Smooth muscle cell (in vitro differentiated cells): ENCODE measurements at regions not wholly inside any gene's neighbourhood (a gene's known extent, or its start where the extent isn't known, plus 50 kb on each side); places are given as distances from the start of the nearest gene placed in this dataset.

ENCODE experiments used
- DNase-seq: peaks from one replicate; lab custom pipeline; 2025; ENCODE audit not compliant: unreplicated experiment; lab: John Stamatoyannopoulos, UW
- H2AFZ ChIP-seq: fragments of 200-600 bp; sonication (generic); 2 replicates; pipeline ENCODE4 v1.6.0; 2016; ENCODE audit warnings: antibody characterized with exemption, low read depth, mild to moderate bottlenecking
- H3F3A ChIP-seq: fragments of 200-600 bp; sonication (generic); 2 replicates; pipeline ENCODE4 v1.6.0; 2017; ENCODE audit warnings: antibody characterized with exemption, low read depth
- H3K27ac ChIP-seq: fragments of 200-600 bp; sonication (generic); 2 replicates; pipeline ENCODE4 v1.5.1; 2016; ENCODE audit warnings: low read depth, mild to moderate bottlenecking
- H3K27me3 ChIP-seq: fragments of 200-600 bp; sonication (generic); 2 replicates; pipeline ENCODE4 v1.6.1; 2016; ENCODE audit warnings: low read depth, mild to moderate bottlenecking
- H3K36me3 ChIP-seq: fragments of 200-600 bp; sonication (generic); 2 replicates; pipeline ENCODE4 v1.5.1; 2016; ENCODE audit warnings: low read depth
- H3K4me1 ChIP-seq: fragments of 200-600 bp; sonication (generic); 2 replicates; pipeline ENCODE4 v1.5.1; 2016; ENCODE audit warnings: low read depth
- H3K4me2 ChIP-seq: fragments of 200-600 bp; sonication (generic); 2 replicates; pipeline ENCODE4 v1.6.0; 2016; ENCODE audit warnings: mild to moderate bottlenecking
- H3K4me3 ChIP-seq: fragments of 200-600 bp; sonication (generic); 2 replicates; pipeline ENCODE4 v1.5.1; 2016; ENCODE audit warnings: mild to moderate bottlenecking
- H3K79me2 ChIP-seq: fragments of 200-600 bp; sonication (generic); 2 replicates; pipeline ENCODE4 v1.6.0; 2016; ENCODE audit warnings: low read depth, mild to moderate bottlenecking
- H3K9ac ChIP-seq: fragments of 200-600 bp; sonication (generic); 2 replicates; pipeline ENCODE4 v1.6.0; 2016; ENCODE audit warnings: low read depth
- H3K9me3 ChIP-seq: fragments of 200-600 bp; sonication (generic); replicated peaks from 2 replicates; pipeline ENCODE4 v1.5.1; 2016; ENCODE audit warnings: low read depth
- H4K20me1 ChIP-seq: fragments of 200-600 bp; sonication (generic); 2 replicates; pipeline ENCODE4 v1.6.0; 2016; ENCODE audit warnings: low read depth
- CTCF ChIP-seq: fragments of 200-600 bp; sonication (generic); IDR thresholded peaks from 2 replicates; pipeline ENCODE4 v1.5.1; 2017; ENCODE audit warnings: borderline replicate concordance, mild to moderate bottlenecking, antibody characterized with exemption; ENCODE audit not compliant: insufficient read depth, poor library complexity, severe bottlenecking
- WGBS: methylation state at CpG from one replicate; pipeline ENCODE4 v1.1.7; 2016; ENCODE audit warnings: low lambda C conversion rate; 5-methylcytosine and 5-hydroxymethylcytosine counted together

- Histone ChIP-seq H3K9me3 (no peaks in the 10 kb centered on the region), H3K9ac (no peak overlapping the region), H3K4me1 (peaks cover 2% of the 10 kb centered on the region), H3K27me3 (no peaks in the 10 kb centered on the region), H3K4me3 (no peak overlapping the region), H2AFZ (no peak overlapping the region), H3K4me2 (peak overlapping the region; percentile 32), H3K36me3 (peaks cover 4% of the 10 kb centered on the region), H3F3A (peaks cover 5% of the 10 kb centered on the region), H3K79me2 (peaks cover 100% of the 10 kb centered on the region), H4K20me1 (peaks cover 100% of the 10 kb centered on the region), H3K27ac (peak overlapping the region; percentile 29)
- no peak for DNase-seq
- no peak for TF ChIP-seq CTCF
- WGBS, result 55% methylated on average over 4 of the region's 4 CpGs
Measured at GRCh38 chr3:110933821-110934426, 137.7 kb upstream of the NECTIN3 start.

GRCh38 chr3:110938629-110939028 is 133.0 kb upstream of the NECTIN3 start:
- H2AFZ ChIP-seq, result no peak overlapping the region
- H3K36me3 ChIP-seq, result peaks cover 4% of the 10 kb centered on the region
- no peak overlapping the region for H3K9ac ChIP-seq
- H3K4me1 ChIP-seq, result peaks cover 10% of the 10 kb centered on the region
- DNase-seq, result no peak
- peak overlapping the region; percentile 49 for H3K4me2 ChIP-seq
- peak overlapping the region; percentile 61 for H3K27ac ChIP-seq
- H3K79me2 ChIP-seq, result peaks cover 100% of the 10 kb centered on the region
- no peaks in the 10 kb centered on the region for H3K9me3 ChIP-seq
- no peak overlapping the region for H3K4me3 ChIP-seq
- H4K20me1 ChIP-seq, result peaks cover 100% of the 10 kb centered on the region
- TF ChIP-seq CTCF, result no peak
- no peaks in the 10 kb centered on the region for H3K27me3 ChIP-seq
- peaks cover 27% of the 10 kb centered on the region for H3F3A ChIP-seq

GRCh38 chr3:110940055-110940454 is 131.6 kb upstream of the NECTIN3 start:
- Histone ChIP-seq H3F3A (peaks cover 32% of the 10 kb centered on the region), H3K9ac (no peak overlapping the region), H3K27ac (peak overlapping the region; percentile 61), H2AFZ (no peak overlapping the region), H4K20me1 (peaks cover 100% of the 10 kb centered on the region), H3K4me1 (peaks cover 10% of the 10 kb centered on the region), H3K36me3 (peaks cover 4% of the 10 kb centered on the region), H3K27me3 (no peaks in the 10 kb centered on the region), H3K4me3 (no peak overlapping the region), H3K79me2 (peaks cover 100% of the 10 kb centered on the region), H3K4me2 (peak overlapping the region; percentile 40), H3K9me3 (no peaks in the 10 kb centered on the region)
- 3% methylated on average over 1 of the region's 1 CpG for WGBS
- TF ChIP-seq CTCF, result no peak
- DNase-seq, result no peak

GRCh38 chr3:110944782-110945181 is 126.8 kb upstream of the NECTIN3 start:
- H3K9ac ChIP-seq, result no peak overlapping the region
- 93% methylated on average over 1 of the region's 1 CpG for WGBS
- H3K79me2 ChIP-seq, result peaks cover 95% of the 10 kb centered on the region

More at GRCh38 chr3:110944782-110945181, 126.8 kb upstream of the NECTIN3 start:
- Histone ChIP-seq H4K20me1 (peaks cover 100% of the 10 kb centered on the region), H3K36me3 (no peaks in the 10 kb centered on the region), H3K4me2 (peak overlapping the region; percentile 62), H3F3A (peaks cover 30% of the 10 kb centered on the region), H2AFZ (no peak overlapping the region), H3K4me1 (no peaks in the 10 kb centered on the region), H3K27me3 (no peaks in the 10 kb centered on the region), H3K9me3 (no peaks in the 10 kb centered on the region), H3K27ac (peak overlapping the region; percentile 40), H3K4me3 (peak overlapping the region; percentile 2)
- no peak for TF ChIP-seq CTCF
- DNase-seq, result no peak
